GM12892 (cell line): ENCODE measurements at regions not wholly inside any gene's neighbourhood (a gene's known extent, or its start where the extent isn't known, plus 50 kb on each side); places are given as distances from the start of the nearest gene placed in this dataset.

ENCODE experiments used
- POLR2A ChIP-seq: IDR thresholded peaks from 2 replicates; pipeline ENCODE4 v1.6.1; 2011; ENCODE audit warnings: low read depth, low read length, control low read depth
- POLR2AphosphoS5 ChIP-seq: IDR thresholded peaks from 2 replicates; pipeline ENCODE4 v1.6.1; 2011; ENCODE audit warnings: low read depth, low read length, control low read depth

DNA sequence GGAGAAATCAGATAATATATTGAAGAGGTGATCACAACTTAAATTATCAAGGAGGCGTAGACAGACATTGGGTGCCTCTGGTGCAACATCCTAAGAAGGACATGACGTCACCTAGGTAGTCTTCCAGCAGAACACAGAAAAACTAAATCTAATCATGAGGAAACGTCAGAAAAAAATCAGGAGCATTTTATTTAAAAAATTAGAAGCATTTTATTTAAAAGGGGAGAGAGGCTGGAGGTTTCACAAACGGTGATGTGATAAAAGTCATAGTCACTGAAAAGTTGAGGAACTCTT is 254.6 kb downstream of the TMEM167A start:
- TF ChIP-seq POLR2AphosphoS5 = no peak
- TF ChIP-seq POLR2A = no peak
